ENCODE measurements at regions not wholly inside any gene's neighbourhood (a gene's known extent, or its start where the extent isn't known, plus 50 kb on each side); places are given as distances from the start of the nearest gene placed in this dataset.

DNA sequence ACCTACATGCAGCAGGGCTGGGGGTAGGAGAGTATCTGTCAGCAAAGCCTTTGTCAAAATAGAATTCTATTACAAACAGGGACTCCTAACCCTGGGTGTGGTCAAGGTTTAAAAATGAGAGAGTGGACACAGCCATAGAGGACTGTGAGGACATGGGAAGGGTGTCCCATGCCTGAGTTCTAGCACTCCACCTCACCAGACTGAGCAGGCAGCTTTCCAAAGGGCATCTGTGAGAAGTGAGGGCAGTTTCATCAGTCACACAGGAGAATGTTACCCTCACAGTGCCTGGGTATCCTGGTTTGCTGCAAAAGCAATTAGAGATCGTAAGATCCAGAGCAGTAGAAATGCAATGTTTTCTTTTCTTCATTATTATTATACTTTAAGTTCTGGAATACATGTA, 174.9 kb upstream of the UBL3 start:
- TF ChIP-seq, protein P1, sequence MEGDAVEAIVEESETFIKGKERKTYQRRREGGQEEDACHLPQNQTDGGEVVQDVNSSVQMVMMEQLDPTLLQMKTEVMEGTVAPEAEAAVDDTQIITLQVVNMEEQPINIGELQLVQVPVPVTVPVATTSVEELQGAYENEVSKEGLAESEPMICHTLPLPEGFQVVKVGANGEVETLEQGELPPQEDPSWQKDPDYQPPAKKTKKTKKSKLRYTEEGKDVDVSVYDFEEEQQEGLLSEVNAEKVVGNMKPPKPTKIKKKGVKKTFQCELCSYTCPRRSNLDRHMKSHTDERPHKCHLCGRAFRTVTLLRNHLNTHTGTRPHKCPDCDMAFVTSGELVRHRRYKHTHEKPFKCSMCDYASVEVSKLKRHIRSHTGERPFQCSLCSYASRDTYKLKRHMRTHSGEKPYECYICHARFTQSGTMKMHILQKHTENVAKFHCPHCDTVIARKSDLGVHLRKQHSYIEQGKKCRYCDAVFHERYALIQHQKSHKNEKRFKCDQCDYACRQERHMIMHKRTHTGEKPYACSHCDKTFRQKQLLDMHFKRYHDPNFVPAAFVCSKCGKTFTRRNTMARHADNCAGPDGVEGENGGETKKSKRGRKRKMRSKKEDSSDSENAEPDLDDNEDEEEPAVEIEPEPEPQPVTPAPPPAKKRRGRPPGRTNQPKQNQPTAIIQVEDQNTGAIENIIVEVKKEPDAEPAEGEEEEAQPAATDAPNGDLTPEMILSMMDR (IDR thresholded peaks at IDR 0.05; ENCODE audit: insufficient read depth, low read depth, low read length, missing control alignments): no peak
- DNase-seq (ENCODE audit: low read depth): no peak
- no peak overlapping the region for H3K4me3 ChIP-seq (ENCODE audit: low read depth, low read length)

DNA sequence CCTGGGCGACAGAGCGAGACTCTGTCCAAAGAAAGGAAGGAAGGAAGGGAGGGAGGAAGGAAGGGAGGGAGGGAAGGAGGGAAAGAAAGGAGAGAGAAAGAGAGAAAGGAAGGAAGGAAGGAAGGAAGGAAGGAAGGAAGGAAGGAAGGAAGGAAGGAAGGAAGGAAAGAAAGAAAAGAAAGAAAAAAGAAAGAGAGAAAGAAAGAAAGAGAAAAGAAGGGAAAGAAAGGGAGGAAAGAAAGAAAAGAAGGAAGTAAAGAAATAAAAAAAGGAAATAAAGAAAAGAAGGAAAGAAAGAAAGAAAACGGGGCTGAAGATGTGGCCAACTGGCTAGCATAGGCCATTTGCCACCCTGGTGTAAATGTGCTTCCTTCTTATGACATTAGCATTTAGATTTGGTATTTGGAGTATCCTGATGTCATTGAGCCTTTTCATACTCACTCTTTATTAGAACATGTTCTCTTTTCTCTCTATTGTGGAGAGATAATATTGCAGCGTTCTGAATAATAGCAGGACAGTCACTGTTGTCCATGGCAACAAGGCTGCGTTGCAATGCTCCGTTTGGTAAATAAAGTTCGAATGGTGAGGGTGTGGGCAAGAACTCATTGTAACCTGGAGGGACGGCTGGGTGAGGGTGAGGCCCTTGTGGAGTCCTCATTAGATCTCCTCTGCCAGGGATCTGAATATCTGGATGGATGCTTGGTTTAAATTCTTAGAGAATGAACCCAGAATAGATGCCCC, 173.9 kb upstream of the UBL3 start:
- TF ChIP-seq, protein P1 (IDR thresholded peaks at IDR 0.05; ENCODE audit: insufficient read depth, low read depth, low read length, missing control alignments): no peak
- no peak overlapping the region for H3K4me3 ChIP-seq (ENCODE audit: low read depth, low read length)
- DNase-seq (ENCODE audit: low read depth): no peak

- TF ChIP-seq, protein P1 (IDR thresholded peaks at IDR 0.05; ENCODE audit: insufficient read depth, low read depth, low read length, missing control alignments): no peak
- no peak for DNase-seq (ENCODE audit: low read depth)
- no peak overlapping the region for H3K4me3 ChIP-seq (ENCODE audit: low read depth, low read length)
These were observed 172.9 kb upstream of the UBL3 start for GRCh38 chr13:30023196-30023895.

- TF ChIP-seq, protein P1 (IDR thresholded peaks at IDR 0.05; ENCODE audit: insufficient read depth, low read depth, low read length, missing control alignments): no peak
- DNase-seq (ENCODE audit: low read depth): no peak
- no peak overlapping the region for H3K4me3 ChIP-seq (ENCODE audit: low read depth, low read length)
These were observed 172.4 kb upstream of the UBL3 start for GRCh38 chr13:30022796-30023195.

DNA sequence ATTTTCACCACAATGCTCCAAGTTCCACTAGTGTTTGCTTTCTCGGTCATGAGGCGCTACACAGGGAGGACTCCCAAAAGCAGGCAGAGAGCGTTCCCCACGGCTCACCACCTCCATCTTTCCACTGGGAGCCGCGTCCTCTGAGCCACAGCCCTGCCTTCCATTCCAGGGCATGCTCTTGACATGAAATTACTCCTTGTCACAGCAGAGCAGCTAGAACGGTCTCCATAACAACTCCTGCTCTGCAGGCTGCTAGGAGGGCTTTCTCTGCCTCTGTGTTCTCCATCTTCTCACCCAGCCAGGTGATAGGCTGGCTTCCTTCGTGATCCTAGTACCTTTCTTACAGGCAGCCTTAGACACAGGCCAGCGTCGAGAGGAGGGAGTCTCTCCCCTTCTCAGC, 171.8 kb upstream of the UBL3 start:
- H3K4me3 ChIP-seq (ENCODE audit: low read depth, low read length): no peak overlapping the region
- no peak for DNase-seq (ENCODE audit: low read depth)
- TF ChIP-seq, protein P1 (IDR thresholded peaks at IDR 0.05; ENCODE audit: insufficient read depth, low read depth, low read length, missing control alignments): no peak

GRCh38 chr13:30021611-30022010, 171.2 kb upstream of the UBL3 start:
- DNase-seq (ENCODE audit: low read depth): no peak

More at GRCh38 chr13:30021611-30022010, 171.2 kb upstream of the UBL3 start:
- H3K4me3 ChIP-seq (ENCODE audit: low read depth, low read length): no peak overlapping the region
- TF ChIP-seq, protein P1 (IDR thresholded peaks at IDR 0.05; ENCODE audit: insufficient read depth, low read depth, low read length, missing control alignments): no peak

Data from GM12865 (cell line).